Epidermal melanocyte (primary cell): ENCODE measurements at regions not wholly inside any gene's neighbourhood (a gene's known extent, or its start where the extent isn't known, plus 50 kb on each side); places are given as distances from the start of the nearest gene placed in this dataset.

ENCODE experiments used
- DNase-seq: peaks from one replicate; pipeline ENCODE4 v3.0.0; 2011; ENCODE audit warnings: low spot score; ENCODE audit not compliant: insufficient read length

DNA sequence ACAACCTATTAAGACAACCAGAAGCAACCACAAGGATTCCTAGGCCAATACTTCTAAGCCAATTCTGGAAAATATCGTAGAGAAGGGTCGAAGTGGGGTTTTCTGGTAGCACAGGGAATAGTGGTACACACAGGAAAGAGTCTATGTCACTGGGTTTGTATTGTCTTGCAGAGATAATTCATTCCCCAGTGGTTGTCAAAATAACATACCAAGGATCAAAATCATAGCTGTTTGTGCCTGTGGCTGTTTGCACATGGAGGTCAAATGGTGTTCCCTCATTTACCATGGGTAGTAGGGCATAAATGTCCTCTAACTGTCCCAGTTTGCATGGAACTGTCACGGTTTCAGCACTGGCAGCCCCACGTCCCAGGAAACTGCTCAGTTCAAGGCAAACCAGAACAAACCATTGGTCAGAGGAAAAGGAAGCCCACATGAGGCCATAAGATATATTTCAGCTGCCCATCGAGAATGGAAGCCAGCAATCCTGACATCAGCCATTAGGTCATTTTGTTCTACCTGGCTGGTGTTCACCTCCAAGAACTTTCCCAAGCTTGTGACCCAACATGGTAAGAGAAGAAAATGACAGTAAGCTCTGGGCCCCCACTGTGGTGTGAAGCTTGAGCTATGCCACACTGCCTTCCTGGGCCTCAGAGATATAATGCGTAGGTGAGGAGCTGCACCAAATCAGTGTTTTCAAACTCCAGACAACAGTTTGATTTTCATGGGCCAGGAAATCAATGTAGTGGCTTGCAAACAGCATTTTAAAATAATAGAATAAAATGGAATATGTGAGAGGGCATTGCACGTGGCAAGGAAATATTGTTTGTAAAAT is 53.9 kb upstream of the NFE2L3 start:
- DNase-seq = no peak

DNA sequence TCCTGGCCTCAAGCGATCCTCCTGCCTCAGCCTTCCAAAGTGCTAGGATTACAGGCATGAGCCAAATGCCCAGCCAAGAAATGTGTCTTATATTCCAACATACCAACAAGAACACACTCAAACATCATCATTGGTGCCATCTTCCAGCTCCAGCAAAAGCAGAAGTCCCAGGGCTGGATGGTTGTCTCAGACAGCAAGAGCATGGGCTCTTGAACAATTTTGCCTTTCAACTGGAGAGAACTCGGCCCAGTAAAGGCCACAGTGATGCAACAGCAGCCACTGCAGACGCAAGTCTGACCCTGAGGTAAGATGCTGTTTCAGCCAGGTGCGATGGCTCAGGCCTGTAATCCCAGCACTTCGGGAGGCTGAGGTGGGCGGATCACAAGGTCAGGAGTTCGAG is 52.8 kb upstream of the NFE2L3 start:
- DNase-seq = no peak

DNA sequence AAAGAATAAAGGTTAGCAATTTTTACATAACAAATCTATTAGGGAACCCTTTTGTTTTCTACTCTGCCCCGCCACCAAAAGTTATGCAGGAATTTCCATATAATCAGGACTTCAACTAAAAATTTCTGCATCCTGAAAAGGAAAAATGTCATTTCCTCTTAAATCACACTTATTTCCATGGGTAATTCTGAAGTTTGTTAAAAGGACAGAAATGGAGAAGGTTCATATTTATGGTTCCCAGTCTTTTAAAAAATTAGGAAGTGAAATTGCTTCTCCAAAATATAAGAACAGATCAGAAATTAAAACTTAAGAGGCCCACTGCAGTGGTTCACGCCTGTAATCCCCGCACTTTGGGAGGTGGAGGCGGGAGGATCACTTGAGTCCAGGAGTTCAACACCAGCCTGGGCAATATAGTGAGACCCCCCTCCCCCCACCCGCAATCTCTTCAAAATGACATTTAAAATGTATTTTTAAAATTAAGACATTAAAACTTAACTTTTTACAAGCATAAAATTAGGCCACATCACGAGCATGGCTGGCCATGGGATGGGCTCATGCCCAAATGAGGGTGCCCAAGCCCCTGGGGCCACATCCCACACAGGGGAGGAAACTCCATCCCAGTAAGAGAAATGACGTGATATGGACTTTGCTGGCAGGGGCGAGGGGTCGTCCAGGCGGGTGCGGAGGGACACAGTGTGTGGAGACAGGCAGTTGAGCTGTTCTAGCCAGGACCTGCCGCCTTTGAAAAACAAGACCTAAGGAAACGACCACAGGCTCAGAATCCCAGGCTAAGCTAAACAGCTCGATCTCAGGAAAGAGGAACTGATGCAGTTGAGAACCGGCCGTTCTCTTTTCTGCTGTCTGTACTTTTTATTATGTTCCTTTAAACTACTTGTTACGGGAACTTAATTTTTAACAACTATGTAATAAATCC is 51.3 kb upstream of the NFE2L3 start:
- no peak for DNase-seq

DNA sequence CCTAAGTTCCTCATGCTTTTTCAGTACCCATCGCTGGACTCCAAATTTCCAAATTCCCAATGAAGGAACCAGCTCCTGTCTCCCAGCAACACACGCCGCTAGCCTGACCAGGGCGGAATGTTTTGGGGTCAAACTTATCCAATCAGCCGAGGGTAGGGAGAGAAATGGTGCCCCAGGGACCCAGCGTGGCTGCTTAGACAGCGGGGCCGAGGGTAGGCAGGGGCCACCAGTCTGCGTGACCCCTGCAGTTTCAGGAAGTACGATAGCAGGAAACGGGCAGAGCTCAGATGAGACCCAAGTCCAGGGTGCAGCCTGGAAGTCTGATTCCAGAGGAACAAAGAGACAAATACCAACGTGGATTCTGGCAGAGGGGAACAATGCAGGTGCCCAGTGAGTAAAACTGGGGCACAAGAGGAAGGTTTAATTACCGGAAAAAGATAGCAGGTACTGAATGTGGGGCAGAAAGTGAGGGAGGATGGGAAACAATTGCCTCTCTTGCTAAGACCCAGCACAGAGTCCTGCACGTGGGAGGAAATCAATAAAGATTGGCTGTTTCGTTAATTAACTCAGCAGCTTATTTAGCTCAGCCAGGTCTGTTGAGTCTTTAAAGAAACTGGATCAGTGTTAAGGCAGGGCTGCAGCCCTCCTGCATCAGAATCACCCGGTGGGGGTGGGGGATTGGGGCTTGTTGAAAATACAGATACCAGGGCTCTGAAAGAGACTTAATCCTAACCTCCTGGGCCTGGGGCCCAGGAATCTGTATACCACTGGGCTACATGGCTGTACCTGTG is 50.4 kb upstream of the NFE2L3 start:
- no peak for DNase-seq

DNA sequence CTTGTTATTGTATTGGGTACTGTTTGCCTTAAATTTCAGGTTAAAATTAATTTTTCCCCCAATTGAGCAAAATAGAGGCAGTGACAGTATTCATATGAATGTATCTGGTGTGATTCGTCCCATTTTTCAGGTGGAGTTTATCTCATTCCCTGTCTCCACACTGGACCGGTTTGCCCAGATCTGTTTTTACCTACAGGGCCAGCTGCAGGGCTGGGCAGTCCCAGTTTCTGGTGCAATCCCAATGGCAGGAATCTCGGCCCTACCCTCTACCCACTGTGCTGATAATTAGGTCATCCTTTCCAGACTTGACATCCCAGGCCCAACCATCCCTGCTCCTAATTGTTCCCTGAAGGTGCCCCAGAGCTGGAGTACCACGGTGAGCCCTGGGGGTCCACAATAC is 49.8 kb upstream of the NFE2L3 start:
- DNase-seq = no peak
